ENCODE measurements at regions not wholly inside any gene's neighbourhood (a gene's known extent, or its start where the extent isn't known, plus 50 kb on each side); places are given as distances from the start of the nearest gene placed in this dataset.
"Not testable (repeated sequence)": the region's sequence is repeated elsewhere in the genome, so short reads cannot be mapped to it uniquely, and the experiment has no call there.

DNA sequence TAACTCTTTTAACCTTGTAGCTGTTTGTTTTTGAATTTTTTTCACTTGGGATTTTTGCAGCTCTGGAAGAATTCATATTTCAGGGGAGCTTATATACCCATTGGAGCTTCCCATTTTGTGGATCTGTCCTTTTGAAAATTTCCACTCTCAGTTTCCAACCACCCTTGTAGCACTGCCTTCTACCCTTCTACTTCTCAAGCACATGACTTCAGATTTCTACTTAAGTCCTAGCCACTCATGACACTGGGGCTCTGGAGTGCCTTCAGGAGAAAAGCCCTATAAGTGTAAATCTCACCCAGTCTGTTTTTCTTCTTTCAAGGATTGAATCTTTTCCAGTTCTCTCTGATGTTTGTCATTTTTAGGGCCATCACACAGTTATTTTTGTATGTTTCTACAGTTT, 283.7 kb upstream of the KCNH7 start:
- H3K9me3 ChIP-seq (ENCODE audit: control insufficient read depth in 2 of 2, insufficient read depth in 1 of 2, low read depth in 1 of 2, low read length in 1 of 2), result no peaks in the 10 kb centered on the region
- H3K4me1 ChIP-seq (ENCODE audit: control insufficient read depth in 2 of 2, insufficient read depth in 2 of 2, low read length in 1 of 2), result no peaks in the 10 kb centered on the region
- H3K27ac ChIP-seq (ENCODE audit: low read depth in 2 of 2, low read length in 1 of 2), result no peak overlapping the region
- H3K36me3 ChIP-seq (ENCODE audit: control insufficient read depth in 2 of 2, insufficient read depth in 2 of 2, low read length in 1 of 2), result no peaks in the 10 kb centered on the region
- H3K27me3 ChIP-seq (ENCODE audit: control insufficient read depth in 1 of 2, insufficient read depth in 2 of 2, low read length in 2 of 2), result no peaks in the 10 kb centered on the region
- no peak overlapping the region for H3K4me3 ChIP-seq (ENCODE audit: low read depth in 1 of 2, low read length in 2 of 2)

- WGBS, 2 donors, result 36 to 43% methylated on average over 5 of the region's 5 CpGs
- Histone ChIP-seq H3K4me1 (ENCODE audit: control insufficient read depth in 2 of 2, insufficient read depth in 2 of 2, low read length in 1 of 2) (no peaks in the 10 kb centered on the region), H3K9me3 (ENCODE audit: control insufficient read depth in 2 of 2, insufficient read depth in 1 of 2, low read depth in 1 of 2, low read length in 1 of 2) (no peaks in the 10 kb centered on the region), H3K36me3 (ENCODE audit: control insufficient read depth in 2 of 2, insufficient read depth in 2 of 2, low read length in 1 of 2) (no peaks in the 10 kb centered on the region), H3K27me3 (ENCODE audit: control insufficient read depth in 1 of 2, insufficient read depth in 2 of 2, low read length in 2 of 2) (no peaks in the 10 kb centered on the region), H3K27ac (ENCODE audit: low read depth in 2 of 2, low read length in 1 of 2) (no peak overlapping the region), H3K4me3 (ENCODE audit: low read depth in 1 of 2, low read length in 2 of 2) (no peak overlapping the region)
Measured at GRCh38 chr2:163121483-163121882, 282.9 kb upstream of the KCNH7 start.

GRCh38 chr2:163119966-163120365, 281.4 kb upstream of the KCNH7 start:
- H3K36me3 ChIP-seq (ENCODE audit: control insufficient read depth in 2 of 2, insufficient read depth in 2 of 2, low read length in 1 of 2), result no peaks in the 10 kb centered on the region
- H3K27ac ChIP-seq (ENCODE audit: low read depth in 2 of 2, low read length in 1 of 2), result no peak overlapping the region
- H3K27me3 ChIP-seq (ENCODE audit: control insufficient read depth in 1 of 2, insufficient read depth in 2 of 2, low read length in 2 of 2), result no peaks in the 10 kb centered on the region
- no peaks in the 10 kb centered on the region for H3K4me1 ChIP-seq (ENCODE audit: control insufficient read depth in 2 of 2, insufficient read depth in 2 of 2, low read length in 1 of 2)
- WGBS, 2 donors, result 49 to 53% methylated on average over 7 of the region's 7 CpGs
- no peaks in the 10 kb centered on the region for H3K9me3 ChIP-seq (ENCODE audit: control insufficient read depth in 2 of 2, insufficient read depth in 1 of 2, low read depth in 1 of 2, low read length in 1 of 2)
- H3K4me3 ChIP-seq (ENCODE audit: low read depth in 1 of 2, low read length in 2 of 2), result no peak overlapping the region

- WGBS, 2 donors, result 87 to 90% methylated on average over 1 of the region's 1 CpG
- Histone ChIP-seq H3K27ac (ENCODE audit: low read depth in 2 of 2, low read length in 1 of 2) (no peak overlapping the region), H3K36me3 (ENCODE audit: control insufficient read depth in 2 of 2, insufficient read depth in 2 of 2, low read length in 1 of 2) (no peaks in the 10 kb centered on the region), H3K9me3 (ENCODE audit: control insufficient read depth in 2 of 2, insufficient read depth in 1 of 2, low read depth in 1 of 2, low read length in 1 of 2) (no peaks in the 10 kb centered on the region), H3K27me3 (ENCODE audit: control insufficient read depth in 1 of 2, insufficient read depth in 2 of 2, low read length in 2 of 2) (no peaks in the 10 kb centered on the region), H3K4me1 (ENCODE audit: control insufficient read depth in 2 of 2, insufficient read depth in 2 of 2, low read length in 1 of 2) (no peaks in the 10 kb centered on the region), H3K4me3 (ENCODE audit: low read depth in 1 of 2, low read length in 2 of 2) (no peak overlapping the region)
Measured at GRCh38 chr2:163086940-163087339, 248.4 kb upstream of the KCNH7 start.

DNA sequence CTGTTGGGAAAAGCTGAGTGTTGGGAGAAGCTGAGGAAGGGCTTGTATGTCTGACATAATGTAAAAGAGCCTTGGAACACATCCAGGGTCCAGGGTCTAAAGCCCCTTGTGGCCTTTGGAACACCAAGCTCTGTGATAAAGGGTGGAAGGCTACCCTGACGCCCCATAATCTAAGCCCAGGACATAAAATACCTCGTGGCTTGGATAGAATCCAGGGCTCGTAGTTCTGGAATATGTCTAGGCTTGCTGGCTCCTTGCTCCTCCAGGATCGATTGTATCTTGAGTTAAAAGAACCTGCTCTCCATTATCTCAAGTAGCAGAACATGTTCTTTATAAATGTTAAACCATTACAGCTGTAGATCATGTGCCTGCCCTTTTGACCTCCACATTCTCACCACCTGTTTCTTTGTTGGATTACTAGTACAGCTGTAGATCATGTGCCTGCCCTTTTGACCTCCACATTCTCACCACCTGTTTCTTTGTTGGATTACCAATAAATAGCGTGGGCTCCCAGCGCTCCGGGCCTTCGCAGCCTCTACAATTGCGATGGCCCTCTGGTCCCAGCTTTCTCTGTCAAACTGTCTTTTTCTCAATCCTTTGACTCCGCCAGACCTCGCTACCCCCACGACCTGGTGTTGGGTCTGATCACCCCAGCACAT, 246.9 kb upstream of the KCNH7 start:
- WGBS, 2 donors, result 69 to 72% methylated on average over 12 of the region's 12 CpGs
- not testable (repeated sequence) for H3K27me3 ChIP-seq (ENCODE audit: control insufficient read depth in 1 of 2, insufficient read depth in 2 of 2, low read length in 2 of 2); H3K9me3 ChIP-seq (ENCODE audit: control insufficient read depth in 2 of 2, insufficient read depth in 1 of 2, low read depth in 1 of 2, low read length in 1 of 2); H3K4me1 ChIP-seq (ENCODE audit: control insufficient read depth in 2 of 2, insufficient read depth in 2 of 2, low read length in 1 of 2); H3K36me3 ChIP-seq (ENCODE audit: control insufficient read depth in 2 of 2, insufficient read depth in 2 of 2, low read length in 1 of 2); H3K4me3 ChIP-seq (ENCODE audit: low read depth in 1 of 2, low read length in 2 of 2); H3K27ac ChIP-seq (ENCODE audit: low read depth in 2 of 2, low read length in 1 of 2)

- no peaks in the 10 kb centered on the region for H3K9me3 ChIP-seq (ENCODE audit: control insufficient read depth in 2 of 2, insufficient read depth in 1 of 2, low read depth in 1 of 2, low read length in 1 of 2)
- no peak overlapping the region for H3K27ac ChIP-seq (ENCODE audit: low read depth in 2 of 2, low read length in 1 of 2)
- no peaks in the 10 kb centered on the region for H3K36me3 ChIP-seq (ENCODE audit: control insufficient read depth in 2 of 2, insufficient read depth in 2 of 2, low read length in 1 of 2)
- H3K4me1 ChIP-seq (ENCODE audit: control insufficient read depth in 2 of 2, insufficient read depth in 2 of 2, low read length in 1 of 2), result no peaks in the 10 kb centered on the region
- no peaks in the 10 kb centered on the region for H3K27me3 ChIP-seq (ENCODE audit: control insufficient read depth in 1 of 2, insufficient read depth in 2 of 2, low read length in 2 of 2)
- no peak overlapping the region for H3K4me3 ChIP-seq (ENCODE audit: low read depth in 1 of 2, low read length in 2 of 2)
Measured at GRCh38 chr2:163081754-163082153, 243.2 kb upstream of the KCNH7 start.

DNA sequence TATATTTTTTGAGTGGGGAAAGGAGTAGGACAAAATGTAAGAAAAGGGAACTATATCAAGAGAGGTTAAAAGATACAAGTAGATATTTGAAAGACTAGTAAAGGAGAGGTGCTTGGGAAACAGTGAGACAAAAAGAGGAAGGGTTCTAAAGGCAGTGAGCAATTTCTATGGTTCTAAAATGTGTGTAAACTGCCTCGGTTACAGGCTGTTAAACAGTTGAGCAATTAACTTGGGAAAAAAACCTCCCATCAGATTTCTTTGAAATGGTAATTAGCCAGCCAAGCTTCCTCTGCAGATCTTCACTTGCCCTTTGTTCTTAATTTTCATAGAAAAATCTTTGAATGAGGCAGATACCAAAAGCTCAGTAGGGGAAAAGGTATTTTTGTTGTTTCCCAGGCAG, 238.7 kb upstream of the KCNH7 start:
- Histone ChIP-seq H3K36me3 (ENCODE audit: control insufficient read depth in 2 of 2, insufficient read depth in 2 of 2, low read length in 1 of 2) (no peaks in the 10 kb centered on the region), H3K9me3 (ENCODE audit: control insufficient read depth in 2 of 2, insufficient read depth in 1 of 2, low read depth in 1 of 2, low read length in 1 of 2) (peaks cover 0 to 3% of the 10 kb centered on the region in 2 donors), H3K27me3 (ENCODE audit: control insufficient read depth in 1 of 2, insufficient read depth in 2 of 2, low read length in 2 of 2) (no peaks in the 10 kb centered on the region), H3K27ac (ENCODE audit: low read depth in 2 of 2, low read length in 1 of 2) (no peak overlapping the region), H3K4me3 (ENCODE audit: low read depth in 1 of 2, low read length in 2 of 2) (no peak overlapping the region), H3K4me1 (ENCODE audit: control insufficient read depth in 2 of 2, insufficient read depth in 2 of 2, low read length in 1 of 2) (no peaks in the 10 kb centered on the region)
- 11 to 25% methylated on average over 1 of the region's 1 CpG for whole genome bisulfite sequencing, 2 donors

GRCh38 chr2:163066085-163066484, 227.5 kb upstream of the KCNH7 start:
- peaks cover 0 to 2% of the 10 kb centered on the region in 2 donors for H3K9me3 ChIP-seq (ENCODE audit: control insufficient read depth in 2 of 2, insufficient read depth in 1 of 2, low read depth in 1 of 2, low read length in 1 of 2)
- no peak overlapping the region for H3K27ac ChIP-seq (ENCODE audit: low read depth in 2 of 2, low read length in 1 of 2)
- no peaks in the 10 kb centered on the region for H3K36me3 ChIP-seq (ENCODE audit: control insufficient read depth in 2 of 2, insufficient read depth in 2 of 2, low read length in 1 of 2)
- no peaks in the 10 kb centered on the region for H3K4me1 ChIP-seq (ENCODE audit: control insufficient read depth in 2 of 2, insufficient read depth in 2 of 2, low read length in 1 of 2)
- no peaks in the 10 kb centered on the region for H3K27me3 ChIP-seq (ENCODE audit: control insufficient read depth in 1 of 2, insufficient read depth in 2 of 2, low read length in 2 of 2)
- no peak overlapping the region for H3K4me3 ChIP-seq (ENCODE audit: low read depth in 1 of 2, low read length in 2 of 2)

DNA sequence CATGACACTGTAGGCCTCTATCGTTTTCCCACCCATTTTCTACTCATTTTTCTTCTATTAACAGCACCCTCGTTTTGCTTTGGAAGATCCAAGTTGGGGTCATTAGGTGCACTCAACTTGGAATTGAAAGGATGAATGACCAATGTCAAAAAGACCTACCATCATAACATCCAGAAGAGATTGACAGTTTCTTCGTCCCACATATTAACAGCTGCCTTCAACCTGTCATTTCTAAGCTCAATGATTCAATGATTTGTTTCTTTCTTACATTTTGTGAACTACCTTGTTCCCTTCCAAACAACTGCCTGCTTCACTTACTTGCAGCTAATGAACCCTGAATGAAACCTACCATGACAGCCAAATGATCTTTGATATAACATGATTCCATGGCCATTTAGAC, 224.0 kb upstream of the KCNH7 start:
- Histone ChIP-seq H3K4me1 (ENCODE audit: control insufficient read depth in 2 of 2, insufficient read depth in 2 of 2, low read length in 1 of 2) (no peaks in the 10 kb centered on the region), H3K27me3 (ENCODE audit: control insufficient read depth in 1 of 2, insufficient read depth in 2 of 2, low read length in 2 of 2) (no peaks in the 10 kb centered on the region), H3K27ac (ENCODE audit: low read depth in 2 of 2, low read length in 1 of 2) (no peak overlapping the region), H3K36me3 (ENCODE audit: control insufficient read depth in 2 of 2, insufficient read depth in 2 of 2, low read length in 1 of 2) (no peaks in the 10 kb centered on the region), H3K4me3 (ENCODE audit: low read depth in 1 of 2, low read length in 2 of 2) (no peak overlapping the region), H3K9me3 (ENCODE audit: control insufficient read depth in 2 of 2, insufficient read depth in 1 of 2, low read depth in 1 of 2, low read length in 1 of 2) (peaks cover 0 to 2% of the 10 kb centered on the region in 2 donors)
- 69 to 71% methylated on average over 3 of the region's 3 CpGs for WGBS, 2 donors

DNA sequence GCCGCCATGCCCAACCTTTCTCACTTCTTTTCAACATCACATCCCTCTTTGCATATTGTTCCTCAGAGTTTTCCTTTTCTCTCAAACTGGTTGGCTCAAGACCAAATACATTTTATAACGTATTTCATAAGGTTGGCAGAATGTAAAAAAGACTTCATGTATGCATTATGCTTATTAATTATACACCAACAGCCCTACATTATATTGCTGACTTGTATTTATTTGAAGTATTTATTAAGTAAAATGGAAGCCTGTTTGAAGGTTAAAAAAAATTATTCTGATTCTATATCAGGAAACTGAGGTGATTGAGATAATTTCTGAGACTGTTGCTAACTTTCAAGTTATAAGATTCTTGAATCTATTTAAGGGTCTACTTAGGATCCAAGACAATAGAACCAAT, 208.0 kb upstream of the KCNH7 start:
- no peak overlapping the region for H3K4me3 ChIP-seq (ENCODE audit: low read depth in 1 of 2, low read length in 2 of 2)
- WGBS, 2 donors, result 69 to 71% methylated on average over 2 of the region's 2 CpGs

More for the DNA sequence above, 208.0 kb upstream of the KCNH7 start:
- Histone ChIP-seq H3K27me3 (ENCODE audit: control insufficient read depth in 1 of 2, insufficient read depth in 2 of 2, low read length in 2 of 2) (no peaks in the 10 kb centered on the region), H3K27ac (ENCODE audit: low read depth in 2 of 2, low read length in 1 of 2) (no peak overlapping the region), H3K4me1 (ENCODE audit: control insufficient read depth in 2 of 2, insufficient read depth in 2 of 2, low read length in 1 of 2) (no peaks in the 10 kb centered on the region), H3K36me3 (ENCODE audit: control insufficient read depth in 2 of 2, insufficient read depth in 2 of 2, low read length in 1 of 2) (no peaks in the 10 kb centered on the region), H3K9me3 (ENCODE audit: control insufficient read depth in 2 of 2, insufficient read depth in 1 of 2, low read depth in 1 of 2, low read length in 1 of 2) (no peaks in the 10 kb centered on the region)

All from esophagus (tissue), 2 donors.